ENCODE measurements at regions not wholly inside any gene's neighbourhood (a gene's known extent, or its start where the extent isn't known, plus 50 kb on each side); places are given as distances from the start of the nearest gene placed in this dataset.
"Not testable (repeated sequence)": the region's sequence is repeated elsewhere in the genome, so short reads cannot be mapped to it uniquely, and the experiment has no call there.

GRCh38 chr6:27809939-27810767 lies 102.0 kb downstream of the OR2B2 start:
- DNase-seq (ENCODE audit: low read depth in 1 of 2, low spot score in 1 of 2) = peak; percentile 93 to 97
- Histone ChIP-seq H3K27ac (peak overlapping the region; percentile 91), H3K4me3 (peak overlapping the region; percentile 82), H3K9me3 (ENCODE audit: low read depth) (no peaks in the 10 kb centered on the region), H3K36me3 (no peaks in the 10 kb centered on the region), H3K4me1 (ENCODE audit: low read depth) (peaks cover 7% of the 10 kb centered on the region), H3K27me3 (no peaks in the 10 kb centered on the region)
- peak; percentile 21 for TF ChIP-seq CTCF (IDR thresholded peaks at IDR 0.05; ENCODE audit: low read depth, low read length)

- peak overlapping the region; percentile 68 for H3K27ac ChIP-seq
- H3K4me3 ChIP-seq = peak overlapping the region; percentile 82
- H3K27me3 ChIP-seq = no peaks in the 10 kb centered on the region
- no peaks in the 10 kb centered on the region for H3K9me3 ChIP-seq (ENCODE audit: low read depth)
- no peak for TF ChIP-seq CTCF (IDR thresholded peaks at IDR 0.05; ENCODE audit: low read depth, low read length)
- no peak for DNase-seq (ENCODE audit: low read depth in 1 of 2, low spot score in 1 of 2)
- H3K36me3 ChIP-seq = no peaks in the 10 kb centered on the region
- H3K4me1 ChIP-seq (ENCODE audit: low read depth) = peaks cover 7% of the 10 kb centered on the region
Measured at GRCh38 chr6:27809067-27809938, 102.9 kb downstream of the OR2B2 start.

- not testable (repeated sequence) for H3K9me3 ChIP-seq (ENCODE audit: low read depth); H3K4me1 ChIP-seq (ENCODE audit: low read depth); H3K27me3 ChIP-seq; H3K36me3 ChIP-seq
- Histone ChIP-seq H3K27ac (peak overlapping the region; percentile 68), H3K4me3 (peak overlapping the region; percentile 82)
- DNase-seq (ENCODE audit: low read depth in 1 of 2, low spot score in 1 of 2) = peak; percentile 36 to 44
Measured at GRCh38 chr6:27808242-27809066, 103.7 kb downstream of the OR2B2 start.

GRCh38 chr6:27807441-27808241 lies 104.6 kb downstream of the OR2B2 start:
- H3K27me3 ChIP-seq; H3K36me3 ChIP-seq; H3K9me3 ChIP-seq (ENCODE audit: low read depth); H3K4me1 ChIP-seq (ENCODE audit: low read depth): not testable (repeated sequence)
- peak overlapping the region; percentile 82 for H3K4me3 ChIP-seq
- peak overlapping the region; percentile 4 for H3K27ac ChIP-seq
- DNase-seq (ENCODE audit: low read depth in 1 of 2, low spot score in 1 of 2) = peak; percentile 83 to 96

- Histone ChIP-seq H3K9me3 (ENCODE audit: low read depth) (no peaks in the 10 kb centered on the region), H3K4me1 (ENCODE audit: low read depth) (peaks cover 3% of the 10 kb centered on the region), H3K27ac (peak overlapping the region; percentile 4), H3K4me3 (peak overlapping the region; percentile 82), H3K27me3 (no peaks in the 10 kb centered on the region), H3K36me3 (no peaks in the 10 kb centered on the region)
- peak; percentile 32 to 64 for DNase-seq (ENCODE audit: low read depth in 1 of 2, low spot score in 1 of 2)
- TF ChIP-seq CTCF (IDR thresholded peaks at IDR 0.05; ENCODE audit: low read depth, low read length) = no peak
Measured at GRCh38 chr6:27806981-27807440, 105.2 kb downstream of the OR2B2 start.
